ENCODE measurements at regions not wholly inside any gene's neighbourhood (a gene's known extent, or its start where the extent isn't known, plus 50 kb on each side); places are given as distances from the start of the nearest gene placed in this dataset.

- TF ChIP-seq CTCF (IDR thresholded peaks at IDR 0.05) (no peak), POLR2A (IDR thresholded peaks at IDR 0.05) (no peak)
Observed at GRCh38 chr6:25173246-25173645, 105.9 kb upstream of the CARMIL1 start.
